ENCODE measurements at regions not wholly inside any gene's neighbourhood (a gene's known extent, or its start where the extent isn't known, plus 50 kb on each side); places are given as distances from the start of the nearest gene placed in this dataset.

DNA sequence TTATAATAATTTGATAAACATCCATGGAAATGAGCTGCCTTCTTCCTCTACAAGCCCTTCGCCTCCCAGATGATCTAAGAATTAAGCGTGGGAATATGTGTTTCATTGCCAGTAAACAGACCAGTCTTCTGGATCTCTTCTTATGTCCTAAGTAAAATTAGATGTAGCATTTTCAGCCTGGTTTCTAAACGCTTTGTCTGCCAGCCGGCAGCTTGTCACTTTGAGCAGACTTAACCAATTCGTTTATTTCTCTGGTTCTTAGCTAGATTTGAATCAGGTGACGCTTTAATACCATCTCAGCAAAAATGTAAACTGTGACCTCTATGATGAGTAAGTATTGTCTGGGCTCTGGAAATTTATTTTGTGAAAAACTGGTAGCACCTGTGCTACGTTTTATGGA lies 380.6 kb upstream of the NUDT12 start:
- no peaks in the 10 kb centered on the region for H3K27me3 ChIP-seq (ENCODE audit: control insufficient read depth in 3 of 3, insufficient read depth in 3 of 3, low read length in 2 of 3)
- H3K27ac ChIP-seq (ENCODE audit: low read depth in 1 of 2, low read length in 1 of 2), result no peak overlapping the region
- H3K36me3 ChIP-seq (ENCODE audit: control insufficient read depth in 4 of 4, insufficient read depth in 4 of 4, low read length in 4 of 4), result no peaks in the 10 kb centered on the region
- no peak overlapping the region for H3K4me3 ChIP-seq
- H3K9me3 ChIP-seq (ENCODE audit: control insufficient read depth in 4 of 4, insufficient read depth in 3 of 4, low read length in 3 of 4), result no peaks in the 10 kb centered on the region
- TF ChIP-seq, protein P1, sequence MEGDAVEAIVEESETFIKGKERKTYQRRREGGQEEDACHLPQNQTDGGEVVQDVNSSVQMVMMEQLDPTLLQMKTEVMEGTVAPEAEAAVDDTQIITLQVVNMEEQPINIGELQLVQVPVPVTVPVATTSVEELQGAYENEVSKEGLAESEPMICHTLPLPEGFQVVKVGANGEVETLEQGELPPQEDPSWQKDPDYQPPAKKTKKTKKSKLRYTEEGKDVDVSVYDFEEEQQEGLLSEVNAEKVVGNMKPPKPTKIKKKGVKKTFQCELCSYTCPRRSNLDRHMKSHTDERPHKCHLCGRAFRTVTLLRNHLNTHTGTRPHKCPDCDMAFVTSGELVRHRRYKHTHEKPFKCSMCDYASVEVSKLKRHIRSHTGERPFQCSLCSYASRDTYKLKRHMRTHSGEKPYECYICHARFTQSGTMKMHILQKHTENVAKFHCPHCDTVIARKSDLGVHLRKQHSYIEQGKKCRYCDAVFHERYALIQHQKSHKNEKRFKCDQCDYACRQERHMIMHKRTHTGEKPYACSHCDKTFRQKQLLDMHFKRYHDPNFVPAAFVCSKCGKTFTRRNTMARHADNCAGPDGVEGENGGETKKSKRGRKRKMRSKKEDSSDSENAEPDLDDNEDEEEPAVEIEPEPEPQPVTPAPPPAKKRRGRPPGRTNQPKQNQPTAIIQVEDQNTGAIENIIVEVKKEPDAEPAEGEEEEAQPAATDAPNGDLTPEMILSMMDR (IDR thresholded peaks at IDR 0.05; ENCODE audit: control extremely low read depth, extremely low read depth), result no peak
- ATAC-seq (ENCODE audit: insufficient read depth, low FRiP score) (no peak), DNase-seq (no peak)
- WGBS, 2 donors, result 79 to 85% methylated on average over 7 of the region's 7 CpGs
- peaks cover 0 to 4% (median 0%) of the 10 kb centered on the region in 5 donors for H3K4me1 ChIP-seq (ENCODE audit: control insufficient read depth in 5 of 5, insufficient read depth in 5 of 5, low read length in 5 of 5)
- H3K9ac ChIP-seq (ENCODE audit: insufficient read depth in 1 of 2, low read length in 2 of 2), result no peak overlapping the region

DNA sequence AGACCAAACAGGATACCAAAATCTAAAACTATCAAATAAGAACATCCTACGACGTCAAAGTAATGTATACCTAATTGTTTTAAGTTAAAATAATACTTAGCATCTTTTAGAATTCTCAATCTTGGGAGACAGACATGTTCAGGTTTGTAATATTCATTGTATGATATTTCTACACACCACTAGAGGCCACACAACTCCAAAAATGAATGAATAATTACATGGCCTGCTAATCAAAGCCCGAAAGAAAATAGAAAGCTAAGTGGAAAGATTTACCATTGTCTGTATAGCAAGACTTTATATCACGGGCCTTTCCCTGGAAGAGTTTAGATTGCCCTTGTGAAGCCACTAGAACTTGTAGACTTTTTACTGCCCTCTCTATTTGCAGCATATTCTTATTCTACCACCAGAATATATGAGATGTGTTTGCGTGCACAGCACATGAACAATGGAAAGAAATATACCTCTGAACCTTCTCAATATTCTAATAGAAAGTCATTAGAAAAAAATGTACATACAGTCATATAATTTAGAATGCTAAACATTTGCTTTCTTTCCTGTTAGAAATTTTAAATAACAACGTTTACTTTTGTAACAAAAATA lies 380.1 kb upstream of the NUDT12 start:
- WGBS, 2 donors, result 75 to 80% methylated on average over 6 of the region's 6 CpGs
- DNase-seq (peak in 2 of 3 donors; percentile 18 to 33), ATAC-seq (ENCODE audit: insufficient read depth, low FRiP score) (no peak)
- Histone ChIP-seq H3K4me3 (no peak overlapping the region), H3K9ac (ENCODE audit: insufficient read depth in 1 of 2, low read length in 2 of 2) (no peak overlapping the region), H3K9me3 (ENCODE audit: control insufficient read depth in 4 of 4, insufficient read depth in 3 of 4, low read length in 3 of 4) (no peaks in the 10 kb centered on the region), H3K27ac (ENCODE audit: low read depth in 1 of 2, low read length in 1 of 2) (no peak overlapping the region), H3K27me3 (ENCODE audit: control insufficient read depth in 3 of 3, insufficient read depth in 3 of 3, low read length in 2 of 3) (no peaks in the 10 kb centered on the region), H3K4me1 (ENCODE audit: control insufficient read depth in 5 of 5, insufficient read depth in 5 of 5, low read length in 5 of 5) (peaks cover 0 to 4% (median 0%) of the 10 kb centered on the region in 5 donors), H3K36me3 (ENCODE audit: control insufficient read depth in 4 of 4, insufficient read depth in 4 of 4, low read length in 4 of 4) (no peaks in the 10 kb centered on the region)
- TF ChIP-seq, protein P1 (IDR thresholded peaks at IDR 0.05; ENCODE audit: control extremely low read depth, extremely low read depth), result no peak

DNA sequence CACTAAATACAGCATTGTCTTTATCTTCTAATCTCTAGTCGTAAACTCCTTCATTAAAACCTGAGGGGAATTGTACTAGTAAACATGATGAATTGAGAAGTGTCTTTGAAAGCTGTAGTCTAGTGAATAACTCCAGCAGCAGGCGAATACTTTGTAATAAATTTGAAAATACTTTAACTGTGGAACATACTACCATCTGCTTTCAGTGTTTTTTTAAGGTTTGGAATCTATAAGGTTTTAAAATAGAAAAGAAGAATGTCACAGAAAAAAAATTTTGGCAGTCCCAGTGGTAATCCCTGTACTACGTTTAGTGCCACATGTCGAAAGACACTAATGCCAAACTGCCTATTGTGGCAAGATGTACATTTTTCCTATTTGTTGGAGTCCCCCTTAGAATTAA lies 379.0 kb upstream of the NUDT12 start:
- DNase-seq (no peak), ATAC-seq (ENCODE audit: insufficient read depth, low FRiP score) (no peak)
- Histone ChIP-seq H3K36me3 (ENCODE audit: control insufficient read depth in 4 of 4, insufficient read depth in 4 of 4, low read length in 4 of 4) (no peaks in the 10 kb centered on the region), H3K4me3 (no peak overlapping the region), H3K9ac (ENCODE audit: insufficient read depth in 1 of 2, low read length in 2 of 2) (no peak overlapping the region), H3K9me3 (ENCODE audit: control insufficient read depth in 4 of 4, insufficient read depth in 3 of 4, low read length in 3 of 4) (no peaks in the 10 kb centered on the region), H3K27me3 (ENCODE audit: control insufficient read depth in 3 of 3, insufficient read depth in 3 of 3, low read length in 2 of 3) (no peaks in the 10 kb centered on the region), H3K27ac (ENCODE audit: low read depth in 1 of 2, low read length in 1 of 2) (no peak overlapping the region), H3K4me1 (ENCODE audit: control insufficient read depth in 5 of 5, insufficient read depth in 5 of 5, low read length in 5 of 5) (peaks cover 0 to 4% (median 0%) of the 10 kb centered on the region in 5 donors)
- TF ChIP-seq, protein P1 (IDR thresholded peaks at IDR 0.05; ENCODE audit: control extremely low read depth, extremely low read depth), result no peak
- 79 to 82% methylated on average over 4 of the region's 4 CpGs for WGBS, 2 donors
